Panc1 (cell line): ENCODE measurements at regions not wholly inside any gene's neighbourhood (a gene's known extent, or its start where the extent isn't known, plus 50 kb on each side); places are given as distances from the start of the nearest gene placed in this dataset.
"Not testable (repeated sequence)": the region's sequence is repeated elsewhere in the genome, so short reads cannot be mapped to it uniquely, and the experiment has no call there.

Experiments
- ATAC-seq: fragments of 200-7000 bp; cut with Tn5 transposase; 2 replicates; pipeline ENCODE4 v1.9.1; 2020; ENCODE audit warnings: mild to moderate bottlenecking, moderate library complexity
- BruUV-seq: library from RNA; stranded (reverse); fragments of 400-500 nt; replicated peaks from 2 replicates; lab custom pipeline; 2021; lab: Mats Ljungman, UMichigan
- CTCF ChIA-PET: fragments of 300-600 bp; sonication (Branson Sonifier 250); formaldehyde crosslinking; loops from one replicate; lab custom pipeline; 2022; ENCODE audit warnings: antibody characterized with exemption; lab: Charles Lee
- POLR2A ChIA-PET: fragments of 300-600 bp; sonication (Branson Sonifier 250); formaldehyde crosslinking; loops from one replicate; lab custom pipeline; 2022; ENCODE audit warnings: antibody characterized with exemption; lab: Charles Lee
- DNase-seq: peaks from one replicate; pipeline ENCODE4 v3.0.0-alpha.2; 2010; ENCODE audit warnings: low read depth, low spot score
- H3K27ac ChIP-seq: 2 replicates; pipeline ENCODE4 v1.5.1; 2011; ENCODE audit warnings: mild to moderate bottlenecking, low read length, inconsistent platforms
- H3K27me3 ChIP-seq: fragments of 200-500 bp; sonication (Bioruptor generic); 2 replicates; pipeline ENCODE4 v1.6.0; 2014; ENCODE audit warnings: low read length, inconsistent platforms; ENCODE audit not compliant: control insufficient read depth, insufficient read depth
- H3K36me3 ChIP-seq: fragments of 200-500 bp; sonication (Bioruptor generic); 2 replicates; pipeline ENCODE4 v1.5.1; 2014; ENCODE audit warnings: inconsistent platforms, mild to moderate bottlenecking, low read length, moderate library complexity; ENCODE audit not compliant: control insufficient read depth, insufficient read depth
- H3K4me1 ChIP-seq: 2 replicates; pipeline ENCODE4 v1.5.1; 2011; ENCODE audit warnings: inconsistent platforms, mild to moderate bottlenecking, low read length, moderate library complexity; ENCODE audit not compliant: control insufficient read depth, insufficient read depth
- H3K4me3 ChIP-seq, 2 experiments: 2 replicates each; pipeline ENCODE4 v1.5.1; 2011 to 2012; ENCODE audit warnings: low read depth in 2 of 2, low read length in 2 of 2, mild to moderate bottlenecking in 2 of 2, inconsistent platforms in 1 of 2, moderate library complexity in 1 of 2
- H3K9me3 ChIP-seq: fragments of 200-500 bp; sonication (Bioruptor generic); 2 replicates; pipeline ENCODE4 v1.5.1; 2014; ENCODE audit warnings: low read depth, mild to moderate bottlenecking, inconsistent platforms, low read length, moderate library complexity; ENCODE audit not compliant: control insufficient read depth, insufficient read depth
- POLR2AphosphoS5 ChIP-seq: IDR thresholded peaks from 2 replicates; pipeline ENCODE4 v1.6.1; 2012; ENCODE audit warnings: mild to moderate bottlenecking, low read depth, low read length, moderate library complexity
- SIN3A ChIP-seq: IDR thresholded peaks from 2 replicates; pipeline ENCODE4 v1.6.1; 2012; ENCODE audit warnings: low read depth, mild to moderate bottlenecking, low read length, moderate library complexity, borderline replicate concordance; ENCODE audit not compliant: insufficient read depth
- TCF7L2 ChIP-seq: IDR thresholded peaks from 2 replicates; pipeline ENCODE4 v1.6.1; 2011; ENCODE audit warnings: mild to moderate bottlenecking, low read depth, low read length, inconsistent platforms
- in situ Hi-C: cut with HindIII; loops from 2 replicates; pipeline ENCODE4 v1.10.0; 2016; ENCODE audit warnings: low sequenced_read_pairs, low pct_unique_long_range_greater_than_20kb
- intact Hi-C: fragments of 100-400 bp; cut with micrococcal nuclease; formaldehyde crosslinking; loops from one replicate; pipeline ENCODE4 v1.10.0; 2022; ENCODE audit not compliant: unreplicated experiment
- TF ChIP-seq, protein P1 (sequence below), 2 experiments: IDR thresholded peaks; 2 replicates each; pipeline ENCODE4 v1.6.1; 2011 to 2012; ENCODE audit warnings: low read depth in 2 of 2, control low read depth in 1 of 2, low read length in 1 of 2, mild to moderate bottlenecking in 1 of 2, moderate library complexity in 1 of 2; ENCODE audit not compliant: insufficient read depth in 1 of 2
- TF ChIP-seq, protein P2 (sequence below): fragments of 450-650 bp; IDR thresholded peaks from 2 replicates; pipeline ENCODE4 v1.5.1; 2017; ENCODE audit warnings: mild to moderate bottlenecking

- no peak for TF ChIP-seq TCF7L2
- TF ChIP-seq SIN3A = no peak
- TF ChIP-seq, protein P1, sequence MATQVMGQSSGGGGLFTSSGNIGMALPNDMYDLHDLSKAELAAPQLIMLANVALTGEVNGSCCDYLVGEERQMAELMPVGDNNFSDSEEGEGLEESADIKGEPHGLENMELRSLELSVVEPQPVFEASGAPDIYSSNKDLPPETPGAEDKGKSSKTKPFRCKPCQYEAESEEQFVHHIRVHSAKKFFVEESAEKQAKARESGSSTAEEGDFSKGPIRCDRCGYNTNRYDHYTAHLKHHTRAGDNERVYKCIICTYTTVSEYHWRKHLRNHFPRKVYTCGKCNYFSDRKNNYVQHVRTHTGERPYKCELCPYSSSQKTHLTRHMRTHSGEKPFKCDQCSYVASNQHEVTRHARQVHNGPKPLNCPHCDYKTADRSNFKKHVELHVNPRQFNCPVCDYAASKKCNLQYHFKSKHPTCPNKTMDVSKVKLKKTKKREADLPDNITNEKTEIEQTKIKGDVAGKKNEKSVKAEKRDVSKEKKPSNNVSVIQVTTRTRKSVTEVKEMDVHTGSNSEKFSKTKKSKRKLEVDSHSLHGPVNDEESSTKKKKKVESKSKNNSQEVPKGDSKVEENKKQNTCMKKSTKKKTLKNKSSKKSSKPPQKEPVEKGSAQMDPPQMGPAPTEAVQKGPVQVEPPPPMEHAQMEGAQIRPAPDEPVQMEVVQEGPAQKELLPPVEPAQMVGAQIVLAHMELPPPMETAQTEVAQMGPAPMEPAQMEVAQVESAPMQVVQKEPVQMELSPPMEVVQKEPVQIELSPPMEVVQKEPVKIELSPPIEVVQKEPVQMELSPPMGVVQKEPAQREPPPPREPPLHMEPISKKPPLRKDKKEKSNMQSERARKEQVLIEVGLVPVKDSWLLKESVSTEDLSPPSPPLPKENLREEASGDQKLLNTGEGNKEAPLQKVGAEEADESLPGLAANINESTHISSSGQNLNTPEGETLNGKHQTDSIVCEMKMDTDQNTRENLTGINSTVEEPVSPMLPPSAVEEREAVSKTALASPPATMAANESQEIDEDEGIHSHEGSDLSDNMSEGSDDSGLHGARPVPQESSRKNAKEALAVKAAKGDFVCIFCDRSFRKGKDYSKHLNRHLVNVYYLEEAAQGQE (IDR thresholded peaks at IDR 0.05; ENCODE audit: insufficient read depth in 1 of 2, low read depth in 2 of 2, low read length in 1 of 2) = no peak
- TF ChIP-seq, protein P2, sequence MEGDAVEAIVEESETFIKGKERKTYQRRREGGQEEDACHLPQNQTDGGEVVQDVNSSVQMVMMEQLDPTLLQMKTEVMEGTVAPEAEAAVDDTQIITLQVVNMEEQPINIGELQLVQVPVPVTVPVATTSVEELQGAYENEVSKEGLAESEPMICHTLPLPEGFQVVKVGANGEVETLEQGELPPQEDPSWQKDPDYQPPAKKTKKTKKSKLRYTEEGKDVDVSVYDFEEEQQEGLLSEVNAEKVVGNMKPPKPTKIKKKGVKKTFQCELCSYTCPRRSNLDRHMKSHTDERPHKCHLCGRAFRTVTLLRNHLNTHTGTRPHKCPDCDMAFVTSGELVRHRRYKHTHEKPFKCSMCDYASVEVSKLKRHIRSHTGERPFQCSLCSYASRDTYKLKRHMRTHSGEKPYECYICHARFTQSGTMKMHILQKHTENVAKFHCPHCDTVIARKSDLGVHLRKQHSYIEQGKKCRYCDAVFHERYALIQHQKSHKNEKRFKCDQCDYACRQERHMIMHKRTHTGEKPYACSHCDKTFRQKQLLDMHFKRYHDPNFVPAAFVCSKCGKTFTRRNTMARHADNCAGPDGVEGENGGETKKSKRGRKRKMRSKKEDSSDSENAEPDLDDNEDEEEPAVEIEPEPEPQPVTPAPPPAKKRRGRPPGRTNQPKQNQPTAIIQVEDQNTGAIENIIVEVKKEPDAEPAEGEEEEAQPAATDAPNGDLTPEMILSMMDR = no peak
- no peak for TF ChIP-seq POLR2AphosphoS5
- Histone ChIP-seq H3K36me3 (no peaks in the 10 kb centered on the region), H3K27me3 (no peaks in the 10 kb centered on the region), H3K9me3 (no peaks in the 10 kb centered on the region), H3K27ac (no peak overlapping the region), H3K4me1 (no peaks in the 10 kb centered on the region), H3K4me3 (no peak overlapping the region)
- ATAC-seq = no peak
- BruUV-seq = no TSS peak
- DNase-seq = no peak
- intact Hi-C loops = no loop called here
- ChIA-PET CTCF (no interaction called here), POLR2A (no interaction called here)
- in situ Hi-C loops = no loop called here
Measured at GRCh38 chr5:164235300-164235891, 730.0 kb downstream of the MAT2B start.

DNA sequence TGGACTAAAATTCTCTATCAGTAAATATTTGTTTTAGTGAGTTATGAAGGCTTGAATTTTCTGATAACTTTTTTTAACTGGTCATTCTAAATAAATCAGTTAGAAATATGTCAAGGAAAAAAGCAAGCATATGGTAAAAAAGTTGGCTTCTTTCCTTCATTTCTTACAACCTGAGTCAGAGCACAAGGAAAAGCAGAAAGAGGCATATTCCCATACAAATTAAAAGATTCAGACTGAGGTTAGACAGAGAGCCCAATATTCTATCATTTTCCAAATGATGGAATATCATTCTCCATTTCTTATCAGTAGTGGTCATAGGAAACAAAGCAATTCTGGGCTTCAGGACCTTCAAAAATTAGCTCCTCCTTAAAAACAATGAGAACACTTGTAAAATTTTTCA lies 732.1 kb downstream of the MAT2B start:
- ChIA-PET POLR2A (no interaction called here), CTCF (no interaction called here)
- no peaks in the 10 kb centered on the region for H3K27me3 ChIP-seq
- TF ChIP-seq TCF7L2 = no peak
- no peak for TF ChIP-seq SIN3A
- intact Hi-C loops = no loop called here
- no peaks in the 10 kb centered on the region for H3K4me1 ChIP-seq
- BruUV-seq = no TSS peak
- no peak for DNase-seq
- H3K27ac ChIP-seq = no peak overlapping the region
- H3K9me3 ChIP-seq = no peaks in the 10 kb centered on the region
- ATAC-seq = no peak
- no peaks in the 10 kb centered on the region for H3K36me3 ChIP-seq
- in situ Hi-C loops = no loop called here
- no peak overlapping the region for H3K4me3 ChIP-seq

GRCh38 chr5:164251781-164252180 lies 746.4 kb downstream of the MAT2B start:
- H3K4me3 ChIP-seq, H3K9me3 ChIP-seq, H3K27me3 ChIP-seq, DNase-seq, H3K27ac ChIP-seq, intact Hi-C loops, in situ Hi-C loops, H3K4me1 ChIP-seq, BruUV-seq, ATAC-seq, H3K36me3 ChIP-seq, CTCF ChIA-PET, POLR2A ChIA-PET: not testable (repeated sequence)
